HG03066 (cell line): ENCODE measurements at regions not wholly inside any gene's neighbourhood (a gene's known extent, or its start where the extent isn't known, plus 50 kb on each side); places are given as distances from the start of the nearest gene placed in this dataset.
A peak's percentile ranks its signal among the peaks of the same experiment; 100 is the strongest.
"Not testable (repeated sequence)": the region's sequence is repeated elsewhere in the genome, so short reads cannot be mapped to it uniquely, and the experiment has no call there.

ENCODE experiments used
- ATAC-seq: cut with Tn5 transposase; IDR thresholded peaks from one replicate; pipeline ENCODE4 v1.9.1; 2021; ENCODE audit warnings: low read depth; ENCODE audit not compliant: unreplicated experiment

DNA sequence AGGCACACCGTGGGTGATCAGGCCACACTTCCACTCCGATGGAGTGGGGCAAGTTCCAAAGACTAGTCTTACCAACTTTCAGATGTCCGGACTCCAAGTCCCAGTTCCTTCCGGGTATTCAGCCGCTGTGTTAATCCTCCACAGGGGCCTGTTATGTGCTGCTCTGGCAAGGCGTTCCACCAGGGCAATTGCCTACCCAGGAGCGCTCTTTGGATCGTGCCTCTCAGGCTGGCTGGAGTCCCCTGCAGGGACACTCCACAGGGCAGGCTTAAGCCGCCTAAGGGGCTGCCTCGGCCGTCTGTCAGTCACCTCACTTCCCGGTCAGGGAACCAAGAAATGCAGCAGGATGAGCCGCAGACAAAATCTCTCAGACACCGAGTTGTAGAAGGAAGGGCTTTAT is 118.7 kb upstream of the CCNG1 start:
- ATAC-seq: no peak

GRCh38 chr5:163321511-163321910 is 115.9 kb upstream of the CCNG1 start:
- no peak for ATAC-seq

DNA sequence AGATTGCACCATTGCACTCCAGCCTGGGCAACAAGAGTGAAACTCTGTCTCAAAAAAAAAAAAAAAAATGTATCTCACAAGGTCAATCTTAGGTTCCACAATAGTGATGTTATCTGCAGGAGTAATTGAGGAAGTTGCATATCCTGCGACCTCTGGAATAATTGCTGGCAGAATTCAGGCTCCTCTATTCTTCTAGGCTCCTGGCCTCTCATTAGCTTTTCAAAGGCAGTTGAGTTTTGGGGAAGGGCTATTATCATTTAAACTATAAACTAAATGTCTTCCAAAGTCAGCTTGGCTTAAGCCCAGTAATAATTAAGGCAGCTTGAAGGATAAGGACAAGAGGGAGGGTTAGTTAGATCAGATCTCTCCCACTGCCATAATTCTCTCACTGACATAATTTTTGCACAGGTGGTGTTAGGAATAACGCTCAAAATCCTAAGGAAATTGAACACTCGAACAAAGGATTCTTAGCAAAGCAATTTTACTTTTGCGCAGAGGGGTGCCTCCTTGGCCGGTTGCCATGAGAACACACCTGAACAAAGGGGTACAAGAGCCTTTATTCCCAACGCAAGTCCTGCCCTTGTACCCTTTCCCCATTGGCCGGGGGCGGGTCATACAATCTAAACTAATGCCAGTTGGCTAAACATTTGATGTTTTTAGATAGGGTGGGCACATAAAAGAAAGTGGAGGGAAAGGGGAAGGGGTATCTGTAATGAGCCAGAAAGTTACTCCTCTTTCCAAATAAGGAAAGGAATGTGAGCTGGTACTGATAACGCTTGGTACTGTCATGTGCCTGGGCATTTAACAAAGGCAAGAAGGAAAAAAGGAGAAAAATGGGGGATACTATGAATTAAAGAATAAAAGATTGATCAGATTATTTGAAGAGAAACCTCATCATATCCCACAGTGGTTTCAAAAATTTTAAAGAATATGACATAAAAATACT is 106.4 kb upstream of the CCNG1 start:
- ATAC-seq: no peak

GRCh38 chr5:163336074-163336473 is 101.3 kb upstream of the CCNG1 start:
- not testable (repeated sequence) for ATAC-seq

GRCh38 chr5:163339148-163339547 is 98.2 kb upstream of the CCNG1 start:
- no peak for ATAC-seq

- not testable (repeated sequence) for ATAC-seq
Measured at GRCh38 chr5:163340378-163340777, 97.0 kb upstream of the CCNG1 start.

GRCh38 chr5:163342306-163342705 is 95.1 kb upstream of the CCNG1 start:
- ATAC-seq: no peak

DNA sequence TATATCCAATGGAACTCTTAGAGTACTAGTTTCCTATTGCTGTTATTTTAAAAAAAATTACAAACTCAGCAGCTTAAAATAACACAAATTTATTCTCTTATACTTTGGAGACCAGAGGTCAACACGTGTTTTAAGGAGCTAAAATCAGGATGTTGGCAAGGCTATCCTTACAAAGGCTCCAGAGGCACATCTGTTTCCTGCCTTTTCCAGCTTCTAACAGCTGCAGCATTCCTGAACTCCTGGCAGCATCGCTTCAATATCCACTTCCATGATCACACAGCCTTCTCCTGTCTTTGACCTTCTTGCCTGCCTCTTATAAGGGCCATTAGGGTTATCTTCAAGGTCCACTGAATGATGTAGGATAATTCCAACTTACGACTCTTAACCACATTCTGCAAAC is 92.2 kb upstream of the CCNG1 start:
- ATAC-seq: no peak

DNA sequence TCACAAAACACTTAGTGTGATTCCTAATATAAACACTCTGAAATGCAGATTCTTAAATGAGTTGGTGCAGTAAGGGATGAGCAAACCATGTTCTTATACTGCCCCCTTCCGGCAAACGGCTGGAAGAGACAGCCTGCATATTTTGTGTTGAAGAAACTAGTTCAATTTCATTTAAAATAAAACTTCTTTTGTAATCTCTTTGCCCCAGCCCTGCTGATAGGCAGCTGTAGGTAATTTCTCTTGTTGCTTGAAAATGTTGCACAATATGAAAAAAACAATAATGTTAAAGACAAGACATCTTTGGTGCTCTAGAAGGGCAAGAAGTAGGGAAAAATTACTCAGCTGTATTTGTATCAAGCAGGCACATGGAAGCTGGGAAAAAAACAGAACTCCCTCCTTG is 89.7 kb upstream of the CCNG1 start:
- ATAC-seq: peak; percentile 61

- ATAC-seq: no peak
Measured at GRCh38 chr5:163350083-163350482, 87.3 kb upstream of the CCNG1 start.

GRCh38 chr5:163352531-163352930 is 84.9 kb upstream of the CCNG1 start:
- no peak for ATAC-seq

GRCh38 chr5:163355811-163356210 is 81.6 kb upstream of the CCNG1 start:
- not testable (repeated sequence) for ATAC-seq

- no peak for ATAC-seq
Measured at GRCh38 chr5:163357636-163358035, 79.8 kb upstream of the CCNG1 start.

GRCh38 chr5:163360656-163361055 is 76.7 kb upstream of the CCNG1 start:
- ATAC-seq: no peak

DNA sequence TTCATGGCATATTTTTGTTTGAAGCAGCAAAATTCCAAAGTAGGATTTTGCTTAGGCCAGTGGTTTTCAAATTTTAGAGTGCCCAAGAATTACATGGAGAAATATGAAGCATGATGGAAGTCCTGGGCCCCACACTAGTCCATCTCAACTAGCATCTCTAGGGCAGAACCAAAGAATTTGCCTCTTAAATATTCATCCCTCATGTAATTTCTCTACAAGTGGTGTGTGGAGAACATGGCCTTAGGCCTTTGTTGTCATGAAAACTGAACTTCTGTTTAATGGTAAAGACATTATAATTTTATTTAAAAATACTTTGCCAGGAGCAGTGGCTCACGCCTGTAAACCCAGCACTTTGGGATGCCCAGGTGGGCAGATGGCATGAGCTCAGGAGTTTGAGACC is 75.9 kb upstream of the CCNG1 start:
- ATAC-seq: no peak

DNA sequence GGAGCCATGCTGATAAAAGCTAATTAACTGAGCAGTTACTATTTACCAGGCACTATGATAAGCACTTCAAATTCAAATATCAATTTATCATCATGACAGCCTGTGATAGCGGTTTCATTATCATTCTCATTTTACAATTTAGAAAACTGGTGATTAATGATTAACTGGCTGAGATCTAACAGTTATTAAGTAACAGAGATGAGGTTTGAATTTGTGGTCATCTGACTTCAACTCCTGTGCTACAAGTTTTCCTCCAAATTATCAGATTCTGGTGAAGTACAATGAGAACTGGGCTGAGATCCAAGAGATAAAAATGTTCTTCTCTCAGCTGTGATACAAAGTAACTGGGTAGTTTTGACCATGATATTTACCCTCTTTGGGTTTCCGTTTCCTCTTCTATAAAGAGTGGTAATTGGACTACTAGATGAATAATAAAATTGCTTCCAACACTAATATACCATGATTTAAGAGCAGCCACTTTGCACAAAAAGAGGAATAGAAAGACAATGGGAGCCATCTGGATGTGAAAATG is 74.5 kb upstream of the CCNG1 start:
- ATAC-seq: no peak

- no peak for ATAC-seq
Measured at GRCh38 chr5:163363389-163363788, 74.0 kb upstream of the CCNG1 start.

DNA sequence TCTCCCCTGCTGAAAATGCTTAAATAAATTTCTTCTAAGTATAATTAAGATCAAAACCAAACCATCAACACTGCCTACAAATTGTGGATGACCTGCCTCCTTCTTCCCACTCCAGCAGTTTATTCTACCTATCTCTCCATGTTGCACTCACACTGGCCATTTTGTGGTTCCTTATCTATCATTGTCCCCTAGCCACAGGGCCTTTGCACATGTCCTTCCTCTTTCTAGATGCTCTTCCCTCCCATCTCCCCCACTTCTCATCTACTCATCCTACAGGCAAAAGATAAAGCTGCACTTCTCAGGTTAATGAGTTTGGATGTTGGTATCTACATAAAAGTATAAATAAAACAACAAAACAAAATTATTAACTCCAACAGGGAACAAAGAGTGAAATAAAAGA is 70.6 kb upstream of the CCNG1 start:
- ATAC-seq: no peak

- ATAC-seq: no peak
Measured at GRCh38 chr5:163369776-163370385, 67.5 kb upstream of the CCNG1 start.

DNA sequence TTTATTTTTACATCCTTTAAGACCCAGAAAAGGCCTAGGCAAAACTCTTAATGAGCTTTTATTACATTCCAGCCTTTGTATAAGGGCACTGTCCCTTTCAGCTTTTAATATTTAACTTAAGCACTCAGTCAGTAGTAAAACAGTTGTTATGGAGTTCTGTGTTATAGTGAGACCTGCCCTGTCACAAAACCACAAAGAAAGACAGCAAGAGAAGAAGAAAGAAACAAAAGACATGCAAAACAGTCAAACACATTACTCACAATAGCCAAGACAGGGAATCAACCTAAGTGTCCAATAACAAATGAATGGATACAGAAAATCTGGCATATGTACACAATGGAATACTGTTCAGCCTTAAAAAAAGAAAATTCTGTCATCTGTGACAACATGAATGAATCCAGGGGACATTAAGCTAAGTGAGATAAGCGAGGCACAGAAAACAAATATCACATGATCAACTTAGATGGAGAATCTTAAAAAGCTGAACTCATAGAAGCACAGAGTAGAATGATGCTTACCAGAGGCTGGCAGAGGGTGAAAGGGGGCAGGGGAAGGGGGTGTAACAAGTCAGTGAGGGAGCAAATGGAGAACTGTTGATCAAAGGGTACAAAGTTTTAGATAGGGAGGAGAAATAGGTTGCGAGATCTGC is 63.8 kb upstream of the CCNG1 start:
- no peak for ATAC-seq

DNA sequence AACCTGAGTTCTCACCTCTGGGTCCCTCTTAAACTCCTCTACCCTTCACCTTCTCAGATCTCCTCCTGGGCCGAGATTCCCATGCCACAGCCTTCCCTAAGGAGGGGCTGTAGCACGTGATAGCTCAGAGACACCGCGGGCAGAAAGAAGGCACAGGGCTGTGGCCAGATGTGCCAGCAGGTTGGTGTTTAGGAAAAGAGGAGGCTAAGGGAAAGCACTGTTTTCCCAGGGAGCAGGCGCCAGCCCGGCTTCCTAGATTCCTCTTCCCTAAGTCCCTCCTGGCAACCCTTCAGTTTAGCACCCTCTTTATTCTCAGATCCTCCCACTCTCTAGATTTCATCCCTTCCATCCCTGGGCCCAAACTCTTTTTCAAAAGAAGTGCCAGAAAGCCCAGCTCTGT is 59.4 kb upstream of the CCNG1 start:
- no peak for ATAC-seq
